ENCODE measurements at regions not wholly inside any gene's neighbourhood (a gene's known extent, or its start where the extent isn't known, plus 50 kb on each side); places are given as distances from the start of the nearest gene placed in this dataset.
A peak's percentile ranks its signal among the peaks of the same experiment; 100 is the strongest.
"Not testable (repeated sequence)": the region's sequence is repeated elsewhere in the genome, so short reads cannot be mapped to it uniquely, and the experiment has no call there.

DNA sequence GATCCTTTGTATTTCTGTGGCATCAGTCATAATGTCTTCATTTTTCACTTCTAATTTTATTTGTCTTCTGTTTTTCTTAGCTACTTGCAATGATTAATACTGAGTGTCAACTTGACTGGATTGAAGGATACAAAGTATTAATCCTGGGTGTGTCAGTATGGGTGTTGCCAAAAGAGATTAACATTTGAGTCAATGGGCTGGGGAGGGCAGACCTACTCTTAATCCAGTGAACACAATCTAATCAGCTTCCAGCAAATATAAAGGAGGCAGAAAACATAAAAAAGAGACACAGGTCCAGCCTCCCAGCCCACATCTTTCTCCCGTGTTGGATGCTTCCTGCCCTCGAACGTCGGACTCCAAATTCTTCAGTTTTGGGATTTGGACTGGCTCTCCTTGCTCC lies 640.9 kb upstream of the MIR17HG start:
- DNase-seq, result no peak

DNA sequence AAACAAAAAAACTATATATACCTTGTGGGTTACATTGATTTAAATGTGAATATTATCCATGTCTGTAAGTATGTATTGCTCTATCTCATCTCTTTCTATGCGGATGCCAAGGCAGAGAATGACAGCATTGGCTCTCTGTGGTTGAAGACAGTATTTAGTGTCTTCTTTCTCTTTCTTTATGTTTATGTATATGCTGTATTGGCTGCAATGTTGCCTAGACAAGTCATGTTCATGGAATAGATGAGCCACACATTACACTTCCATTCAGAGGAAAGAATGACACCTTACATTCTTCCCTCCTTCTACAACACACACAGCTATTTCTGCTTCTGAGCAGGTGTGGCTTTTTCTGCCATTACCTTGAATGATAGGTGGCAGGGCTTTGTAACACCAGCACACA lies 639.4 kb upstream of the MIR17HG start:
- DNase-seq, result no peak

DNA sequence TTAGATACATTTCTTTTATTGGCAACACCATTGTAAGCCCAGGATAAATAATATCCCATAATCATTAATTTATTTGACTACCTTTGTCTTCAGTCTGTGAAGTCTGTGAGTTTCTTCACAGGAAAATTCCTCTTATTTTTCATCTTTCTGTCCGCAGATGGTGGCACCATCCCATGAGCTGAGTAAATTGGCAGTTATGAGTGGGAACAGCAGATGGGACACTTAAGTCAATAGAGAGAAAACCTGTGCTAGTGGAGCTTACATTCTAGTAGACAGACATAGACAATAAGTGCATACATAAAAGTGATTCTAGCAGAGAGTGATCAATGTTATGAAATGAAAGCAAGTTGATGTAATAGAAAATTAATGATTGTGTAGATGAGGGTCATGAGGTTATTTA lies 638.2 kb upstream of the MIR17HG start:
- DNase-seq, result no peak

DNA sequence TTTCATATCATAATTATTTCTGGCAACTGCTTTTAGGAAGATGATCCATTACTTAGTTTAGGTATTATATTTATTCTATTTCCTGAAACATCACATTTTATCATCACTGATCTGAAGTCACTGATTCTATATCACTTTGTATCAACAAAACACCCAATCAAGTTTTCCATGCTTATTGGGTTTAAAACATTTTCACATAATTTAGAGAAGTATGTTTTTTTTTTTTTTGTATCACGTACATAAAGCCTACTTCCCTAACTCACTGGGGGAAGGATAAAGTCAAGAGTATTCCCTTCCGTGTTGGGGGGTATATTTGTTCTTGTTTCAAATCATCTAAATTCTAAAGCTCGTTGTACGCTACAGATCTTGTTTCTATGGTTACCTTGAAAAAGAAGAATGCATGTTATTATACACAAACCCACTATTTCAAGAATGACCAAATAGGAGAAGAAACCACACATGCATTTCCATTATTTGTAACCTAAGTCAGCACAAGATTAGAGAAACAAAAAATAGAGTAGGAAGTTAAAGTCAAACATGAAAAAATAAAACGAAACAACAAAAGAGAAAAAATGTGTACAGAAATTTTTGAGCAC lies 637.2 kb upstream of the MIR17HG start:
- DNase-seq, result no peak

DNA sequence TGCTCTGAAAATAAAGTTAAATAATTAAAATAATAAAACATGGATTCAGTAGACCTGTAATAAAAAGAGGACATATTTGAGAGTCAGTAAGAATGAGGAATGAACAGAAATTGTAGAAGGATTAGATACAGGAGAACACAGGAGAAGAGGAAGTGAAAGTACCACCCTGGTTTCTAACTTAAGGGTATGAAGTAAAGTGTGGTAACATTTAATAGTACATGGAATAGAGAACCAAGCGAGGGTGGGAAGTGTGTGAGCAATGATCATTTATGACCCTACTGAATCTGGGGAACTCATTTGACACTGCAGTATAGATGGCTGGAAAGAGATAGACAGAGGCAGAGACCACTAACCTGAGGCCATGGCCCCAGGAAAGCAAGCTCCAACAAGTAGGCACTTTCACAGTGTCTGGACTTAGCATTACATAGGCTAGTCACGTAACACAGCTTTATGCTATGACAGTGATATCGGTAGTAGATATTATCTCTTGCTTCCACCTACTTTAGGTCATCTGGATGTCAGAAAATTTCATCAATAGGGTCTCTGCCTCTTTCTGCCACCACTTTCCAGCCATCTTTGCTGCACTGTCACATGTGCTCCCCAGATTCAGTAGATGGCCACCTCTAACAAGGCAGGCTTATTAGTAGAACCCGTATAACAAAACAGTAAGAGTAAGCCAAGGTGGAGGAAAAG lies 633.9 kb upstream of the MIR17HG start:
- DNase-seq, result no peak

DNA sequence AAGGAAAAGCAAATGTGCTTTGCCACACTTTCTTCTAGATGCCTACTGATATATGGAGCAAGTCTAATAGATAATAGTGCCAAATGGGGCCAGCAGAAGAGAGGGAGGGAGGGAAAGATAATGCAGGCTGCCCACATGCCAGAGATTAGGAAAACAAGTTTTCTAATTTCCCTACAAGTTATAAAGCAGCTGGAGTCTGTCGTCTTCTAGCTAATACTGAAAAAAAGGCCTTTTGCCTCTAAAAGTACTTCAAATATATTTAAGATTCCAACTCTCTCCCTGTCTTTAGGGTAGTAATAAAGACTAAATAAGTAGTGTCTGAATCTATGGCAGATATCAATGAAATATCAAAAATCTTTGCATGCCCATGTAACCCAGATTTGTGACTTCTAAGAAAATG lies 632.0 kb upstream of the MIR17HG start:
- no peak for DNase-seq

DNA sequence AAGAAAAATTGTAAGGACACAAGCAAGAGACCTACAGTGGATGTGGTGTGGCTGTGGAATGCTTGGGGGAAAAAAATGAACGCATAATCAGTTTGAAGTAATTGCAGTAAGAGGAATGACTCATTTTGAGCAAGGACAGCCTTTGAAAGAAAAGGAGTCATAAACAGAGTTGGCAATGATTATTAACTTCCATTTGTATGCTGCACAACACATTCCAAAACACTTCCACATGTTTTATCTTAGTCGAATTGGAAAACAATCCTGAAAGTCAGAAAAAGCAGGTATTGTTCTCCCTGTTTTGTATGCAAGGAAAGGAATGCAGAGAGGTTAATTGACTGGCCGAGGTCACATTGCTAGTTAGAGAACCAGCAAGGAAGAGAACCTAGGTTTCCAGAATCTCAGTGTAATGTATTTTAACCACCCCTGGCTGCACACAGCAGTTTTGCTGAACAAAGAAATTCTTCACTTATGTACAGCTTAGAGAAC lies 630.0 kb upstream of the MIR17HG start:
- DNase-seq, result peak; percentile 35

DNA sequence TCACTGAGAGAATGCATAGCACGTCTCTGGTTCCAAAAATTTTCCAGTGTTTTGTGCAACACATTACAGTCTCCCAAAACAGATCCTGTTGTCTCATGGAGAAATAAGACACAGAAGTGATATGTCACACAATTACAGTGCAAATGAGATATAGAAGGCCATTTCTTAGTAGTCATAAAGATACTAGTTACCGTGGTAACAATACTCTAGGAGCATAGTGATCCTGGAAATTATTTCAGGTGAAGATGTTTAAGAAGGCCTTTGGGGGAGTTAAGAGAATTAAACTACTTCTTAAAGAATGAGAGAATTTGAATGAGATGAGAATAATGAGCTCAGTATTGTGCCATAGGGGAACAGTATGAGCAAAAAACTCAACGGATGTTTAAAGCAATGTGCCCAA lies 628.0 kb upstream of the MIR17HG start:
- DNase-seq, result no peak

DNA sequence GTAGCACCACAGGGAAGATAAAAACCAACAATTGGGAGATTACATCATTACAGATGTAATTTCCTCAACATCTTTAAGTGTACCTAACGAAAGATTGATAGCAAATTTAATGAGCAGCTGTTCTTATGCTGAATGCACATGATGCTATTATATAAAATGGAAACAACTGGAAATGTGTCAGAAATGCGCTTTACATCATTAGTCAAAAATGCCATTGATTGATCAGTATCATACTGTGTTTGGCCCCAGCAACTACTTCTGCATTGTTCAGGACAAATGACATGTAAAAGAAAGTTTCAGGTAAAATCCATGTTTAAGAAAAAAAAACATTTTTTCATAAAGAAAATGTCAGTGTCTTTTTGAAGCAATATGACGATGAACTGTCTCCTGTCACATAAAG lies 625.5 kb upstream of the MIR17HG start:
- no peak for DNase-seq

DNA sequence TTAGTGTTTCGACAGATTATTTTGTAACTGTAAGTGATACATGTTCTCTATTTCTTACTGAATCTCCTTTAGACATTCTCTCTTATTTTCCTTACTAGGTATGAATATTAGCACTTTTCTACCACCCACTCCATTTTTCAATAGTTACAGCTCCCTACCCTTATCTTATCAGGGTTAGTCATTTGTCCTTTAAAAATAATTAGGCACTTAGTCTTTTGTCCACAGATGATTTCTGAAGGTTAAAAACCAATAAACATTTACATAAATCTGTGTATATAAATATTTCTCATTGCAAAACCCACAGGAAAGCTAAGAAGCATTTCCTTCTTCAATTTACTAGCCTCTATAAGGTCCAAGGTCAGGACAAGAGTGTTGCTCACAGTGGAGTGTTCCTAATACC lies 624.1 kb upstream of the MIR17HG start:
- no peak for DNase-seq

DNA sequence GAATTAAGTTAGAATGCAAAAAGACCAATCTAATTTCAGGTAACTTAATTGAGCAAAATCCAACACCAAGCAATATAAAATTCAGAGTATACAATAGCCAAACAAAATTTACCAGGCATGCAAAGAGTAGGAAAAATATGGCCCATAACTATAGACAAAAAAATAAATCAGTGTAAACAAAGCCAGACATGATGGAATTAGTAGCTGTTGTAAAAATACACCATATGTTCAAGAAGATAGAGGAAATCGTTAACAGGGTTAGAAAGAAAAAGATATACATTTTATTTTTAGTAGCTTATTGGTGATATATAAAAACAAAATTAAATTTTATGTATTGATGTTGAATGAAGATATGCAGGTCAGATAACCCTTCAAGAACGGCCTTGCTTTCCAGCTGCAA lies 621.1 kb upstream of the MIR17HG start:
- no peak for DNase-seq

DNA sequence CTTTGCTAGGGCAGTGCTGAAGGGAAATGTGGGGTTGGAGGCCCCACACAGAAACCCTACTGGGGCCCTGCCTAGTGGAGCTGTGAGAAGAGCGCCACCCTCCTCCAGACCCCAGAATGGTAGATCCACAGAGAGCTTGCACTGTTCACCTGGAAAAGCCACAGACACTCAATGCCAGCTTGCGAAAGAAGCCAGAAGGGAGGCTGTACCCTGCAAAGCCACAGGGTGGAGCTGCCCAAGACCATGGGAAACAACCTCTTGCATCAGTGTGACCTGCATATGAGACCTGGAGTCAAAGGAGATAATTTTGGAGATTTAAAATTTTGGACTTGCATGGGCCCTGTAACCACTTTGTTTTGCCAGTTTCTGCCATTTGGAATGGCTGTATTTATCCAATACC lies 615.4 kb upstream of the MIR17HG start:
- no peak for DNase-seq

DNA sequence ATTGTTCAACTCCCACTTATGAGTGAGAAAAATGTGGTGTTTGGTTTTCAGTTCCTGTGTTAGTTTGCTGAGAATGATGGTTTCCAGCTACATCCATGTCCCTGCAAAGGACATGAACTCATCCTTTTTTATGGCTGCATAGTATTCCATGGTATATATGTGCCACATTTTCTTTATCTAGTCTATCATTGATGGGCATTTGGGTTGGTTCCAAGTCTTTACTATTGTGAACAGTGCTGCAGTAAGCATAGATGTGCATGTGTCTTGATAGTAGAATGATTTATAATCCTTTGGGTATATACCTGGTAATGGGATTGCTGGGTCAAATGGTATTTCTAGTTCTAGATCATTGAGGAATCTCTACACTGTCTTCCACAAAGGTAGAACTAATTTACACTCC lies 613.0 kb upstream of the MIR17HG start:
- DNase-seq, result not testable (repeated sequence)

DNA sequence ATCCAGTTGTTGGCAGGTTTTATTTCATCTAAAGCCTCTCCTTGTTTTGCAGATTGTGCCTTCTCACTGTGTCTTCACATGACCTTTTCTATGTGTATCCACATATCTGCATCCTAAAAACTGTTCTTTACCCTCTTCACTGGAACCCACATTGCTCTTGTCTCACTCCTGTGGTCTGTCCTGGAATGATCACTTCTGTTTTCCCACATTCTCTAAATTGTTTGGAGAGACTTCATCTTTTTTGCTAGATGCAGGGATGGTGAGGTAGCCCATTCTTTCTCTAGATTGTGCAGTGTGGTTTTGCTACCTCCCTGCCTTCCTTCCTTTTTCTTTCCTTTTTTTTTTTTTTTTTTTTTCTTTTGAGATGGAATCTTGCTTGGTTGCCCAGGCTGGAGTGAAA lies 608.6 kb upstream of the MIR17HG start:
- no peak for DNase-seq

DNA sequence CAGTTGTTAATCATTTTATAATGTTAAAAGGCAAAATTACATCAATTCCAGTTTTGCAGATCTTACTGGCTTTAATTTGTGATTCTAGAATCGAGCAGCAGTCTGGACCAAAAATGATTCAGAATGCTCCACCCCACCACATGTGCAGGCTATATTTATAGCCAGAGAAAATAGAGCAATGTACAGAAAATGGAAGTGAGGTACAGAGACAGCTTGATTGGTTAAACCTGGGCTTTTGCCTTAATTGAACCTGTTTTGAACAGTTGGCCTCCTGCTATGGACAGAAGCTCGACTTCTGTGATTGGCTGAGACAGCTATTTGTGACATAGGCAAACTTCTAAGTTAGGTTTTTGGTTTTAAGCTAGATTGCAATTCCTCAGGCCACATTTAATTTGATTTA lies 607.4 kb upstream of the MIR17HG start:
- DNase-seq, result peak; percentile 5

DNA sequence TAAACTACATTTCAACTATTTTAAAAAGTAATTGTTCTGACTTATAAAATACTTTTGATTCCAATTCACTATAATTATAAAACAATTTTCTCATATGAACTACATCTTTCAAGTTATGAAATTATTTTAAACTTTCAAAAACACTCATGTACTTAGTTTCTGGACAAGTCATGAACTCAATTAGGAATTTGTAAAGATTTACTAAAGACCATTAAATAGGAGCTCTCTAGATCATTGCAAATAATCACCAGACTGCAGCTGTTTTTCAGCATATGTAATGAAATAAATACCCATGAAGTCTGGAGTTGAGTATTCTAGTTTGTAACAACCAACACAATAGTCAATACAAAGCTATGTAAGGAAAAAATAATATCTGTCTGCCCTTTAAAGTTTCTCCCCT lies 605.1 kb upstream of the MIR17HG start:
- no peak for DNase-seq

DNA sequence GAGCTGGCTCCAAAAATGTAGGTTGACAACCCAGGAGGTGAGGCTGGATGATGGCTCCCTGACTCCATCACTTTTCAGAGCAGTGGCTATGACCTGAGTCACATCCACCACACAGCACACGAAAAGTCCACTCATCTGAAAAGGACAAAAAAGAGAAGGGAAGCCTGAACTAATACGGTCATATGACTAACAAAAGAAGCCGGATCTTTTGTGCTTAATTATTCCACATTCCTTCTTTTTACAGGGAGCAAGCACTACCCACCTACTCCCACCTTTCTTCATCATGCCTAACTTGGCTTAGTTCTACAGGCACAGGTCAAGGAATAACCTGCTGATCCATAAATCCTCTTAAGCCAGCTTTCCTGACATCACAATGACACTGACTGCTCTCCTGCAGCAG lies 601.3 kb upstream of the MIR17HG start:
- no peak for DNase-seq

DNA sequence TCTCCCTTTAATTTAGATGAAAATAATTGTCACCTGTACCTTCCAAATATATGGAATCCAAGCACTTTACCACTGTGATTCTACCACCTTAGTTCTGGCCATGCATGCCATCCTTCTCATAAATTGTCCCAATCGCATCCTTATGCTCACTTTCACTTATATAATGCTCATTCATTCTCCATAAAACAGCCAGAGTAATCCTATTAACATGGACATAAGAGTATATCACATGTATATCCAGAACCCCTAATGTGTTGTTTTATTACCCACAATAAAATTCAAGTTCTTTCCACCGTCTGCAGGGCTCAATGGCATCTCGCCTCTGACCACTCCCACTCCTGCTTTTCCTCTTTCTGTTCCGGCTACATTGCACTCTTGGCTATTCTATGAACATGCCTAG lies 597.5 kb upstream of the MIR17HG start:
- no peak for DNase-seq

DNA sequence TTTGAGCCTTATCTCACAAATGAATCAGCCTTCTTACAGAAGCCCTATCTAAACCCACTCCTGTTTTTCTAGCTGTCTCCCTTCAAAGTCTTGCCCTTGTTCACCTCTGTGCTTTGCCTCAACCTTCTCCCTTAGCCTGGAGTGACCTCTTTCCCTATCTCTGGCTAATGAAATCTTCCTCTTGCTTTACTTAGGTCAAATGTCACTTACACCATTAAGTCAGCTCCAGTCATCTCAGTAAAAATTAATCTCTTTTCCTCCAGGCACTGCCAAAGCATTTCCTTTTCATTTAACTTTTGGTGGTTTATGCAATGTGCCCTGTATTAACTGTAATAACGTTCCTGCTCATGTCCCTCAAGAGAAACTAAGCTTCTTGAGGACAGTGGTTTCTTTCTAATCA lies 596.5 kb upstream of the MIR17HG start:
- no peak for DNase-seq

DNA sequence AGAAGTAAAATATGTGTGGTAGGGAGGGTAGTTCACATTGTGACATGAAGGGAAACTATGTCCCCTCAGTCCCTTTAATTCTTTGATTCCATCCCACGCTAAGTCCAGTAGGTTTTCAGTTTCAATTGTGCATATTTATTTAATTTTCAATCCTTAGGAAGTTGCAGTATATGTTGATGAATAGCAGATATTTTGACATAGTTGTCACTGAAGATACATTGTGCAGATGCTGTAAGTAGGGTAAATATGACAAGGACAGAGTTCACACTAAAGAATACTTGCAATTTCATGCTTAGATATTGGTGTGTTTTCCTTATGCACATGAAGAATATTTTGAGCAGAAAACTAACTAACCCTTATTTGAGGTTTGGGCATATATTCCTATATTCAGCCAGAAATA lies 595.4 kb upstream of the MIR17HG start:
- DNase-seq, result peak; percentile 32

DNA sequence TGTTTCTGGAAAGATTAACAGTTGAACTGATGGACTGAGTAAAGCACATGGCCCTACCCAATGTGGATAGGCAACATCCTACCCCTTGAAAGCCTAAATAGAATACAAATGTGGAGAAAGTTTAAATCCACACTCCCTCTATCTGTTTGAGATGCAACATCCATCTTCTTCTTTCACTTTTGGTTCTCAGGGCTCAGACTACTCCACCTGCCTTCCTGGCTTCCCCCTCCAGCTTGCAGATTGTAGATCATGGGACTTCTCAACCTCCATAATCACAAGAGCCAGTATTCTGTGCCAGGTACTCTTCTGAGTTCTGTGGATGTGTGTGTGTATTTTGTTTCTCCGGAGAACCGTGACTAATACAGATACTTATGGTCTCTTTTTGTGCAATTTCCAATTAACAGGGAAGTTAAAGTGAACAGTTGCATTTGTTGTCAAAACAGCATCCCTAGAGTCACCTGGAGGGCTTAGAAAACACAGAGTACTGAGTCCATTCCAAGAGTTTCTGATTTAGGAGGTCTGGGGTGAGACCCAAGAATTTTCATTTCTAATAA lies 590.3 kb upstream of the MIR17HG start:
- no peak for DNase-seq

DNA sequence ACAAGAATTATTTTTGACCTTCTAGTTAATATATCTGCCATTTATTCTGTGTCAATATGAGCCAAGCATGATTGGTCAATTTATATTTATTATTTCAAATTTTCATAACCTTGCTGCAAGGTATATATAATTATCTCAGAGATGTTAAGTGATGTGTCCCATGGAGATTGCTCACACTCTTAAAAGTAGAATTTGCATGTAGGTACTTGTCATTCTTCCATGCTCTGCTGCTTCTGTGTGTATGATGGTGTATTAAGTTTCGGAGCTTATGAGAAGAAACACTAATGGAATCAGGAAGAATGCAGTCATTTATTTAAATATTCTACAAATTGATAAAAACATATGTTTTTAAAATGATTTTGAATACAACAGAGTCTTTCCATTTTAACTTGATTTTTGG lies 586.8 kb upstream of the MIR17HG start:
- DNase-seq, result no peak

DNA sequence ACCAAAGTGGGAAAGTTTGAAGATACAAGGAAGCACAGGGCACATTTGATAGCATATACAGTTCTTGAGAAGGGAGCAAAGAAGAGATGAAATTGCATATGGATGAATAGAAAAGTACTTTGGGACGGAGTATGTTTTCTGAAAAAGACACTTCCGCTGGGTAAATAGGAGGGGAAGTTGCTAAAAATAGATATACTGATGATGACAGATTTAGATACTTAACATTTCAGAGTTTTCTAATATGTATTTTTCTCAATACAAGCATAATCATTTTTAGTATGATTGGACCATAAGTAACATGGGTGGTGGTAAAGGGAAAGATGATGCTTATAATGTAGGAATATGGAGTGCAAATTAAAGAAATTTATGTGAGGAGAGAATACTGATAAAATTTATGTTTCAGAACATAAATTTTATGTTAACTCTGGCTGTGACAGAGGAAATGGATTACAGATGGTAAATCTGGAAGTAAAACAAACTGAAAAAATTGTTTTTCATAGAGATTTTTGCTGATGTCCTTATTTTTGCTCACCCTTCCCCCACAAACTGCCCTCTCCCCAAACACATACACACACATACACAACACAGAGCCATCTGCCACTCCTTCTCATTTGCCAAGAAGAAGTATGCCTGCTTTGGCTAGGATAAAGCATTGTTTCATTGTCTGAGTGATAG lies 583.9 kb upstream of the MIR17HG start:
- peak; percentile 29 for DNase-seq

Measured in skin of body (tissue), 1 donor.